CD4-positive, alpha-beta memory T cell (primary cell): ENCODE measurements at regions not wholly inside any gene's neighbourhood (a gene's known extent, or its start where the extent isn't known, plus 50 kb on each side); places are given as distances from the start of the nearest gene placed in this dataset.

Source experiments
- CTCF ChIA-PET: fragments of 350-600 bp; sonication (Branson Sonifier 250); formaldehyde crosslinking; loops from one replicate; lab custom pipeline; 2021; ENCODE audit warnings: inconsistent platforms; ENCODE audit not compliant: partially characterized antibody; lab: Charles Lee
- POLR2A ChIA-PET: fragments of 350-600 bp; sonication (Branson Sonifier 250); formaldehyde crosslinking; loops from one replicate; lab custom pipeline; 2021; ENCODE audit not compliant: partially characterized antibody; lab: Charles Lee
- DNase-seq, 5 donors: peaks; one replicate each; pipeline versions ENCODE4 v3.0.0 to v3.0.0-alpha.2; 2020 to 2022; ENCODE audit warnings: mixed read lengths in 1 of 5
- H3K27ac ChIP-seq: one replicate; pipeline ENCODE4 v1.7.0; 2013; ENCODE audit warnings: low read depth, low read length
- H3K27me3 ChIP-seq: 2 replicates; pipeline ENCODE4 v1.7.0; 2013; ENCODE audit warnings: mild to moderate bottlenecking, low read length, moderate library complexity; ENCODE audit not compliant: insufficient read depth
- H3K36me3 ChIP-seq: 2 replicates; pipeline ENCODE4 v1.7.0; 2013; ENCODE audit warnings: mild to moderate bottlenecking, low read length, moderate library complexity; ENCODE audit not compliant: insufficient read depth
- H3K4me1 ChIP-seq: 2 replicates; pipeline ENCODE4 v1.7.0; 2013; ENCODE audit warnings: mild to moderate bottlenecking, low read length, moderate library complexity; ENCODE audit not compliant: insufficient read depth
- H3K4me3 ChIP-seq, 2 donors: one replicate each; pipeline ENCODE4 v1.7.0; 2013; ENCODE audit warnings: low read length in 2 of 2, mild to moderate bottlenecking in 1 of 2
- H3K9me3 ChIP-seq, 2 donors: one replicate each; pipeline ENCODE4 v1.7.0; 2013; ENCODE audit warnings: low read length in 2 of 2, control low read depth in 1 of 2; ENCODE audit not compliant: control insufficient read depth in 1 of 2
- H3K27ac Mint-ChIP-seq, 7 donors: one replicate each; pipeline ENCODE4 v1.8.0; 2020 to 2021; ENCODE audit warnings: mixed read lengths in 7 of 7, mild to moderate bottlenecking in 6 of 7, inconsistent platforms in 3 of 7, moderate library complexity in 3 of 7
- H3K27me3 Mint-ChIP-seq, 2 donors: one replicate each; pipeline ENCODE4 v1.8.0; 2020 to 2021; ENCODE audit warnings: mixed read lengths in 2 of 2
- H3K36me3 Mint-ChIP-seq, 2 donors: one replicate each; pipeline ENCODE4 v1.8.0; 2020 to 2021; ENCODE audit warnings: mixed read lengths in 2 of 2, inconsistent platforms in 1 of 2, mild to moderate bottlenecking in 1 of 2
- H3K4me1 Mint-ChIP-seq, 4 donors: one replicate each; pipeline ENCODE4 v1.8.0; 2020 to 2021; ENCODE audit warnings: mixed read lengths in 4 of 4, mild to moderate bottlenecking in 1 of 4
- H3K4me3 Mint-ChIP-seq, 8 donors: one replicate each; pipeline ENCODE4 v1.8.0; 2020 to 2021; ENCODE audit warnings: mixed read lengths in 8 of 8, mild to moderate bottlenecking in 7 of 8, moderate library complexity in 6 of 8, inconsistent platforms in 3 of 8
- H3K9me3 Mint-ChIP-seq, 8 donors: one replicate each; pipeline ENCODE4 v1.8.0; 2020 to 2021; ENCODE audit warnings: mixed read lengths in 8 of 8, mild to moderate bottlenecking in 5 of 8, inconsistent platforms in 3 of 8, moderate library complexity in 1 of 8
- intact Hi-C: fragments of 100-400 bp; cut with micrococcal nuclease; formaldehyde crosslinking; loops from one replicate; pipeline ENCODE4 v1.15.1; 2023

- Histone ChIP-seq H3K36me3 (no peaks in the 10 kb centered on the region), H3K4me3 (no peak overlapping the region), H3K27ac (no peak overlapping the region), H3K9me3 (no peaks in the 10 kb centered on the region), H3K4me1 (no peaks in the 10 kb centered on the region), H3K27me3 (no peaks in the 10 kb centered on the region)
- Mint-ChIP-seq H3K27me3 (no peaks in the 10 kb centered on the region), H3K4me1 (no peaks in the 10 kb centered on the region), H3K9me3 (peaks cover 0 to 9% (median 5%) of the 10 kb centered on the region in 8 donors), H3K36me3 (no peaks in the 10 kb centered on the region), H3K4me3 (no peak overlapping the region), H3K27ac (no peak overlapping the region)
- no peak for DNase-seq
- ChIA-PET POLR2A (no interaction called here), CTCF (interaction anchor here (1.0 kb wide), 1 partner anchor 58 kb away, joined by 4 read pairs; no protein-coding TSS in a partner anchor)
- intact Hi-C loops = no loop called here
These were observed 1108.8 kb upstream of the PCDH20 start for GRCh38 chr13:62524498-62524897.

- DNase-seq = no peak
- Mint-ChIP-seq H3K4me3 (no peak overlapping the region), H3K36me3 (no peaks in the 10 kb centered on the region), H3K27ac (no peak overlapping the region), H3K9me3 (peaks cover 0 to 11% (median 5%) of the 10 kb centered on the region in 8 donors), H3K27me3 (no peaks in the 10 kb centered on the region), H3K4me1 (no peaks in the 10 kb centered on the region)
- no peaks in the 10 kb centered on the region for H3K9me3 ChIP-seq
- ChIA-PET POLR2A (no interaction called here), CTCF (interaction anchor here (1.0 kb wide), 1 partner anchor 57 kb away, joined by 4 read pairs; no protein-coding TSS in a partner anchor)
- no peak overlapping the region for H3K4me3 ChIP-seq
- no peaks in the 10 kb centered on the region for H3K36me3 ChIP-seq
- intact Hi-C loops = no loop called here
- H3K27ac ChIP-seq = no peak overlapping the region
- no peaks in the 10 kb centered on the region for H3K4me1 ChIP-seq
- H3K27me3 ChIP-seq = no peaks in the 10 kb centered on the region
These were observed 1108.4 kb upstream of the PCDH20 start for GRCh38 chr13:62524061-62524460.

- ChIA-PET CTCF (no interaction called here), POLR2A (no interaction called here)
- no peaks in the 10 kb centered on the region for H3K4me1 ChIP-seq
- peaks cover 0 to 8% (median 3%) of the 10 kb centered on the region in 8 donors for H3K9me3 Mint-ChIP-seq
- H3K36me3 Mint-ChIP-seq = no peaks in the 10 kb centered on the region
- no peak overlapping the region for H3K27ac ChIP-seq
- H3K27ac Mint-ChIP-seq = no peak overlapping the region
- no peaks in the 10 kb centered on the region for H3K36me3 ChIP-seq
- intact Hi-C loops = no loop called here
- DNase-seq = no peak
- H3K27me3 ChIP-seq = no peaks in the 10 kb centered on the region
- no peaks in the 10 kb centered on the region for H3K27me3 Mint-ChIP-seq
- H3K4me3 Mint-ChIP-seq = no peak overlapping the region
- no peaks in the 10 kb centered on the region for H3K4me1 Mint-ChIP-seq
- no peaks in the 10 kb centered on the region for H3K9me3 ChIP-seq
- no peak overlapping the region for H3K4me3 ChIP-seq
These were observed 1096.8 kb upstream of the PCDH20 start for GRCh38 chr13:62512194-62513141.

GRCh38 chr13:62510906-62511655, 1095.4 kb upstream of the PCDH20 start:
- no peak for DNase-seq
- Mint-ChIP-seq H3K4me1 (no peaks in the 10 kb centered on the region), H3K27me3 (no peaks in the 10 kb centered on the region), H3K36me3 (no peaks in the 10 kb centered on the region), H3K9me3 (peaks cover 1 to 12% (median 5%) of the 10 kb centered on the region in 8 donors), H3K4me3 (no peak overlapping the region), H3K27ac (no peak overlapping the region)
- Histone ChIP-seq H3K4me3 (no peak overlapping the region), H3K36me3 (no peaks in the 10 kb centered on the region), H3K27me3 (no peaks in the 10 kb centered on the region), H3K9me3 (no peaks in the 10 kb centered on the region), H3K4me1 (no peaks in the 10 kb centered on the region), H3K27ac (no peak overlapping the region)
- CTCF ChIA-PET = no interaction called here
- POLR2A ChIA-PET = no interaction called here
- intact Hi-C loops = no loop called here

DNA sequence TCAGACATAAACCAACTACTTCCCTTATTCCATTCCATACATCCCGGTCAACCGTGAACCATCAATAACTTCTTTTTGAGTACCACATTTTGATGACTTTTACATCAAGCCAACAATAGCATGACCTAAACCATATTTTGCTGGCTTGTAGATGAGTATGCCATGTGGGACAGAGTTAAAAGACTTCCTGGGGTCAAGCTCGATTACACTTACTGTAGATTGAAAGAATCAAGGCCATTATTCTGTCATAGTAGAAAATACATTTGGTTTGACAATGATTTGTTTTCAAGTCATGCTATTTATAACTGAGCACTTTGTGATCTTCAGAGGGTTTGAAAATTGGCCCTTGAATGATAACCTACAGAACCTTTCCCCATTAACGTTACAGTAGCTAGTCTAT, 1086.9 kb upstream of the PCDH20 start:
- Histone ChIP-seq H3K27me3 (no peaks in the 10 kb centered on the region), H3K27ac (no peak overlapping the region), H3K4me1 (no peaks in the 10 kb centered on the region), H3K4me3 (no peak overlapping the region), H3K36me3 (no peaks in the 10 kb centered on the region), H3K9me3 (no peaks in the 10 kb centered on the region)
- CTCF ChIA-PET = no interaction called here
- Mint-ChIP-seq H3K36me3 (no peaks in the 10 kb centered on the region), H3K9me3 (peaks cover 0 to 13% (median 2%) of the 10 kb centered on the region in 8 donors), H3K27me3 (no peaks in the 10 kb centered on the region), H3K27ac (no peak overlapping the region), H3K4me1 (no peaks in the 10 kb centered on the region), H3K4me3 (no peak overlapping the region)
- no peak for DNase-seq
- POLR2A ChIA-PET = no interaction called here
- intact Hi-C loops = no loop called here

GRCh38 chr13:62489731-62490130, 1074.1 kb upstream of the PCDH20 start:
- Mint-ChIP-seq H3K36me3 (no peaks in the 10 kb centered on the region), H3K4me1 (no peaks in the 10 kb centered on the region), H3K9me3 (peaks cover 0 to 6% (median 2%) of the 10 kb centered on the region in 8 donors), H3K4me3 (no peak overlapping the region), H3K27me3 (no peaks in the 10 kb centered on the region), H3K27ac (no peak overlapping the region)
- ChIA-PET POLR2A (no interaction called here), CTCF (no interaction called here)
- no peak overlapping the region for H3K27ac ChIP-seq
- no peaks in the 10 kb centered on the region for H3K9me3 ChIP-seq
- no peak overlapping the region for H3K4me3 ChIP-seq
- H3K27me3 ChIP-seq = no peaks in the 10 kb centered on the region
- intact Hi-C loops = no loop called here
- no peaks in the 10 kb centered on the region for H3K4me1 ChIP-seq
- no peaks in the 10 kb centered on the region for H3K36me3 ChIP-seq
- DNase-seq = no peak

- ChIA-PET CTCF (no interaction called here), POLR2A (no interaction called here)
- Histone ChIP-seq H3K9me3 (no peaks in the 10 kb centered on the region), H3K4me3 (no peak overlapping the region), H3K27ac (no peak overlapping the region), H3K27me3 (no peaks in the 10 kb centered on the region), H3K4me1 (no peaks in the 10 kb centered on the region), H3K36me3 (no peaks in the 10 kb centered on the region)
- no peak for DNase-seq
- H3K4me3 Mint-ChIP-seq = no peak overlapping the region
- intact Hi-C loops = no loop called here
- H3K27ac Mint-ChIP-seq = no peak overlapping the region
- H3K4me1 Mint-ChIP-seq = no peaks in the 10 kb centered on the region
- peaks cover 0 to 14% (median 7%) of the 10 kb centered on the region in 8 donors for H3K9me3 Mint-ChIP-seq
- H3K27me3 Mint-ChIP-seq = no peaks in the 10 kb centered on the region
- no peaks in the 10 kb centered on the region for H3K36me3 Mint-ChIP-seq
These were observed 1068.1 kb upstream of the PCDH20 start for GRCh38 chr13:62483774-62484173.
